GM12891 (cell line): ENCODE measurements at regions not wholly inside any gene's neighbourhood (a gene's known extent, or its start where the extent isn't known, plus 50 kb on each side); places are given as distances from the start of the nearest gene placed in this dataset.

ENCODE experiments used
- POLR2A ChIP-seq: IDR thresholded peaks from 2 replicates; pipeline ENCODE4 v1.6.1; 2011; ENCODE audit warnings: low read depth, low read length, control low read depth
- POLR2AphosphoS5 ChIP-seq: IDR thresholded peaks from 2 replicates; pipeline ENCODE4 v1.6.1; 2011; ENCODE audit warnings: low read depth, low read length, control low read depth
- POU2F2 ChIP-seq: IDR thresholded peaks from 2 replicates; pipeline ENCODE4 v1.6.1; 2011; ENCODE audit warnings: low read depth, mild to moderate bottlenecking, control low read depth, low read length, moderate library complexity
- SPI1 ChIP-seq: IDR thresholded peaks from 2 replicates; pipeline ENCODE4 v1.6.1; 2011; ENCODE audit warnings: low read depth, low read length, control low read depth
- TAF1 ChIP-seq: IDR thresholded peaks from 2 replicates; pipeline ENCODE4 v1.6.1; 2011; ENCODE audit warnings: low read depth, low read length, control low read depth

DNA sequence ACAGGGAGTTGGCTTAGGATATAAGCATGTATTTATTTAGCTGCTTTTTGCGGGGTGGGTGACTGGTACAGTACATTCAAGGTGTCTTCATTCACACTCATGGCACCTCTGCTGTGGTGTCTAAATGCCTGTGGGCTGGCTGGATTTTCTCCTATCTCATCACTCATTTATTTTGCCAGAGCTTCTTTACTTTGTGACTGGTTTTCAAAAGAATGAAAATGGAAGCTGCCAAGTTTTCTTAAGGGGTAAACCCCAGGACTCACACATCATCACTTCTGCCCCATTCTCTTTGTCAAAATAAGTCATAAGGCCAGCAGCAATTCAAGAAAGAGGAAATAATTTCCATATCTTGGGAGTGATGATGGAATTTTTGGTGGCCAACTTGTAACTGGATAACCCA is 493.4 kb upstream of the ALCAM start:
- no peak for TF ChIP-seq POLR2A
- TF ChIP-seq SPI1, result no peak
- no peak for TF ChIP-seq POU2F2
- TF ChIP-seq POLR2AphosphoS5, result no peak
- TF ChIP-seq TAF1, result no peak
